Neural progenitor cell (in vitro differentiated cells): ENCODE measurements at regions not wholly inside any gene's neighbourhood (a gene's known extent, or its start where the extent isn't known, plus 50 kb on each side); places are given as distances from the start of the nearest gene placed in this dataset.
"Not testable (repeated sequence)": the region's sequence is repeated elsewhere in the genome, so short reads cannot be mapped to it uniquely, and the experiment has no call there.

Source experiments
- DNase-seq: peaks from one replicate; pipeline ENCODE4 v3.0.0-alpha.2; 2016; ENCODE audit warnings: low spot score
- H2AFZ ChIP-seq: fragments of 200-600 bp; sonication (generic); replicated peaks from 2 replicates; pipeline ENCODE4 v1.6.1; 2016; ENCODE audit warnings: antibody characterized with exemption
- H3F3A ChIP-seq: fragments of 200-600 bp; sonication (generic); 2 replicates; pipeline ENCODE4 v1.6.1; 2016; ENCODE audit warnings: antibody characterized with exemption, low read depth
- H3K27ac ChIP-seq: fragments of 200-600 bp; sonication (generic); 2 replicates; pipeline ENCODE4 v1.5.1; 2016; ENCODE audit warnings: mild to moderate bottlenecking
- H3K27me3 ChIP-seq: fragments of 200-600 bp; sonication (generic); 2 replicates; pipeline ENCODE4 v1.6.1; 2016; ENCODE audit warnings: mild to moderate bottlenecking, moderate library complexity
- H3K36me3 ChIP-seq: fragments of 200-600 bp; sonication (generic); 2 replicates; pipeline ENCODE4 v1.5.1; 2016
- H3K4me1 ChIP-seq: fragments of 200-600 bp; sonication (generic); 2 replicates; pipeline ENCODE4 v1.6.1; 2016; ENCODE audit warnings: mixed run types
- H3K4me2 ChIP-seq: fragments of 200-600 bp; sonication (generic); 2 replicates; pipeline ENCODE4 v1.6.1; 2016
- H3K4me3 ChIP-seq: fragments of 200-600 bp; sonication (generic); 2 replicates; pipeline ENCODE4 v1.5.1; 2016
- H3K79me2 ChIP-seq: fragments of 200-600 bp; sonication (generic); 2 replicates; pipeline ENCODE4 v1.6.1; 2016; ENCODE audit warnings: low read depth
- H3K9ac ChIP-seq: fragments of 200-600 bp; sonication (generic); 2 replicates; pipeline ENCODE4 v1.6.1; 2016
- H3K9me3 ChIP-seq: fragments of 200-600 bp; sonication (generic); 2 replicates; pipeline ENCODE4 v1.5.1; 2016; ENCODE audit warnings: low read depth
- H4K20me1 ChIP-seq: fragments of 200-600 bp; sonication (generic); 2 replicates; pipeline ENCODE4 v1.6.1; 2016; ENCODE audit warnings: low read depth
- H3K27ac Mint-ChIP-seq: 3 replicates; pipeline ENCODE4 v1.8.0; 2021; ENCODE audit warnings: mixed read lengths
- H3K27me3 Mint-ChIP-seq: 2 replicates; pipeline ENCODE4 v1.8.0; 2022; ENCODE audit warnings: low read depth, mild to moderate bottlenecking, inconsistent platforms, moderate library complexity, mixed read lengths; ENCODE audit not compliant: insufficient read depth
- H3K36me3 Mint-ChIP-seq: 3 replicates; pipeline ENCODE4 v1.8.0; 2021; ENCODE audit warnings: mixed read lengths
- H3K4me1 Mint-ChIP-seq: 3 replicates; pipeline ENCODE4 v1.8.0; 2021; ENCODE audit warnings: mixed read lengths
- H3K4me3 Mint-ChIP-seq: 3 replicates; pipeline ENCODE4 v1.8.0; 2021; ENCODE audit warnings: mild to moderate bottlenecking, moderate library complexity, mixed read lengths
- H3K9me3 Mint-ChIP-seq: 3 replicates; pipeline ENCODE4 v1.8.0; 2020; ENCODE audit warnings: mixed read lengths
- CTCF ChIP-seq: fragments of 200-600 bp; sonication (generic); IDR thresholded peaks from 2 replicates; pipeline ENCODE4 v1.5.1; 2017; ENCODE audit warnings: antibody characterized with exemption, mild to moderate bottlenecking
- EZH2 ChIP-seq: fragments of 200-600 bp; sonication (generic); IDR thresholded peaks from 2 replicates; pipeline ENCODE4 v1.6.1; 2017; ENCODE audit warnings: antibody characterized with exemption, mild to moderate bottlenecking, moderate library complexity
- EZH2phosphoT487 ChIP-seq: fragments of 200-600 bp; sonication (generic); IDR thresholded peaks from 2 replicates; pipeline ENCODE4 v1.6.1; 2017; ENCODE audit warnings: antibody characterized with exemption

DNA sequence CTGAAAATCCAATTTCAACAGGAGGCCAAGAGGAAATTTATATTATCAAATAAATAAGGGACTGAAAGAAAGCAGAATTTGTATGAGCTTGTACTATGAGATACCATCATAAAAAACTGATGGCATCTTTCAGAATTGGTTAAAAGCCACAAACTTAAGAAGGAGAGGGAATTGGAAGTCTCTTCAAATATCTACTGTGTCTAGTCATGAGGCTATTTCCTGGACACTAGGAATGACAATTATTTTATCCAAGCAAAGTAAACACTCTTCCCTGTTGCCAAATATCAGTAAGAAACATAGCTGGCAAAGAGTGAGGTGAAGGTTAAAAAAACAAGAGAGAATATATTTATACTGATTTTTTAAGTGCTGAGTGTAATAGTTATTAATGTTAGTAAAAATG, 101.5 kb upstream of the ARRDC3 start:
- H3K9me3 Mint-ChIP-seq, result peaks cover 10% of the 10 kb centered on the region
- no peak for DNase-seq
- peaks cover 2% of the 10 kb centered on the region for H3K36me3 Mint-ChIP-seq
- TF ChIP-seq CTCF, result no peak
- no peaks in the 10 kb centered on the region for H3K79me2 ChIP-seq
- H3K4me3 Mint-ChIP-seq, result no peak overlapping the region
- no peak overlapping the region for H3K27ac ChIP-seq
- no peaks in the 10 kb centered on the region for H3K27me3 Mint-ChIP-seq
- H3K4me1 ChIP-seq, result peaks cover 18% of the 10 kb centered on the region
- H3K27me3 ChIP-seq, result no peaks in the 10 kb centered on the region
- no peaks in the 10 kb centered on the region for H3K36me3 ChIP-seq
- peaks cover 13% of the 10 kb centered on the region for H3K4me1 Mint-ChIP-seq
- no peak overlapping the region for H3K9ac ChIP-seq
- H4K20me1 ChIP-seq, result no peaks in the 10 kb centered on the region
- H3K4me3 ChIP-seq, result no peak overlapping the region
- no peak overlapping the region for H3K4me2 ChIP-seq
- H3K9me3 ChIP-seq, result no peaks in the 10 kb centered on the region
- H3K27ac Mint-ChIP-seq, result no peak overlapping the region
- H2AFZ ChIP-seq, result no peak overlapping the region
- peaks cover 15% of the 10 kb centered on the region for H3F3A ChIP-seq

GRCh38 chr5:91479376-91479775, 96.3 kb upstream of the ARRDC3 start:
- not testable (repeated sequence) for H3K4me2 ChIP-seq, H3K79me2 ChIP-seq, H3K9ac ChIP-seq, H3K4me1 ChIP-seq, H3K27ac Mint-ChIP-seq, H3K27ac ChIP-seq, H3K27me3 Mint-ChIP-seq, H3K4me3 Mint-ChIP-seq, H3K9me3 Mint-ChIP-seq, H3K4me3 ChIP-seq, H3K36me3 Mint-ChIP-seq, H3K36me3 ChIP-seq, H3K4me1 Mint-ChIP-seq, H3K27me3 ChIP-seq, H3F3A ChIP-seq, DNase-seq, H3K9me3 ChIP-seq, H2AFZ ChIP-seq, H4K20me1 ChIP-seq

- no peak overlapping the region for H2AFZ ChIP-seq
- Mint-ChIP-seq H3K27me3 (peaks cover 3% of the 10 kb centered on the region), H3K27ac (no peak overlapping the region), H3K36me3 (no peaks in the 10 kb centered on the region), H3K4me1 (no peaks in the 10 kb centered on the region), H3K9me3 (no peaks in the 10 kb centered on the region), H3K4me3 (no peak overlapping the region)
- H3K27ac ChIP-seq, result no peak overlapping the region
- no peaks in the 10 kb centered on the region for H3F3A ChIP-seq
- no peaks in the 10 kb centered on the region for H3K27me3 ChIP-seq
- TF ChIP-seq CTCF (no peak), EZH2 (no peak)
- no peak overlapping the region for H3K4me2 ChIP-seq
- no peaks in the 10 kb centered on the region for H3K4me1 ChIP-seq
- DNase-seq, result no peak
- no peaks in the 10 kb centered on the region for H4K20me1 ChIP-seq
- no peak overlapping the region for H3K9ac ChIP-seq
- no peaks in the 10 kb centered on the region for H3K79me2 ChIP-seq
- no peak overlapping the region for H3K4me3 ChIP-seq
- no peaks in the 10 kb centered on the region for H3K9me3 ChIP-seq
- no peaks in the 10 kb centered on the region for H3K36me3 ChIP-seq
Measured at GRCh38 chr5:91478096-91478495, 95.0 kb upstream of the ARRDC3 start.

DNA sequence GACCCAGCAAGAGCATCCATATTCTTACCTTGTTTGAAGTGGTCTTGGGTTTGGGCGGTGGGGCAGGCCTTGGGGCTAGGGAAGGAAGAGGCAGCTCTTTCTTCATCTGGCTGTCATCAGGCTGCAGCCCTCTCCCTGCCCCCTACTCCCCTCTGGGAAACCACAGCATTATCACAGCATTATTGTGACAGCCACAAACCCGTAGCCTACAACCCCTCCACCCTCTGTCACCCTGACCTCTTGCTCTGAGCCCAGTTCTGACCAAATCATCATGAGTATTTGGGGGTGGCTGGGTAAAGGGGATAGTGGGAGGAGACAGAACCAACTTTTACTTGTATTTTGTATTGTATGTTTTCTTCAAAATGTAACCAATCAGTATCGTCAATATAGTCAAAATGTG, 94.3 kb upstream of the ARRDC3 start:
- H3K27me3 Mint-ChIP-seq, result peaks cover 3% of the 10 kb centered on the region
- H3K36me3 ChIP-seq, result no peaks in the 10 kb centered on the region
- no peak overlapping the region for H3K4me2 ChIP-seq
- no peak overlapping the region for H3K4me3 ChIP-seq
- no peaks in the 10 kb centered on the region for H3K9me3 ChIP-seq
- H2AFZ ChIP-seq, result no peak overlapping the region
- H3K79me2 ChIP-seq, result no peaks in the 10 kb centered on the region
- H4K20me1 ChIP-seq, result no peaks in the 10 kb centered on the region
- no peaks in the 10 kb centered on the region for H3K9me3 Mint-ChIP-seq
- no peaks in the 10 kb centered on the region for H3F3A ChIP-seq
- H3K36me3 Mint-ChIP-seq, result no peaks in the 10 kb centered on the region
- H3K4me3 Mint-ChIP-seq, result no peak overlapping the region
- TF ChIP-seq CTCF (no peak), EZH2 (no peak), EZH2phosphoT487 (no peak)
- no peak overlapping the region for H3K27ac Mint-ChIP-seq
- H3K27ac ChIP-seq, result no peak overlapping the region
- no peaks in the 10 kb centered on the region for H3K4me1 ChIP-seq
- H3K9ac ChIP-seq, result no peak overlapping the region
- DNase-seq, result no peak
- no peaks in the 10 kb centered on the region for H3K27me3 ChIP-seq
- no peaks in the 10 kb centered on the region for H3K4me1 Mint-ChIP-seq
